K562 (cell line): ENCODE measurements at regions not wholly inside any gene's neighbourhood (a gene's known extent, or its start where the extent isn't known, plus 50 kb on each side); places are given as distances from the start of the nearest gene placed in this dataset.

Experiments
- ATAC-seq: fragments of 200-7000 bp; cut with Tn5 transposase; 3 replicates; pipeline ENCODE4 v1.9.1; 2020; ENCODE audit warnings: moderate library complexity
- BruUV-seq: library from RNA; stranded (reverse); fragments of 400-500 nt; replicated peaks from 2 replicates; lab custom pipeline; 2021; lab: Mats Ljungman, UMichigan
- CTCF ChIA-PET: fragments of 300-600 bp; formaldehyde crosslinking; extraction: SDS; loops from one replicate; lab custom pipeline; 2021; ENCODE audit warnings: low intra/inter-chr PET ratio; lab: Yijun Ruan, JAX
- POLR2A ChIA-PET: fragments of 300-600, 350-650 bp; sonication (Branson Sonifier 250); formaldehyde crosslinking; extraction: SDS; loops from one replicate; lab custom pipeline; 2021; ENCODE audit warnings: antibody characterized with exemption, inconsistent platforms; lab: Yijun Ruan, JAX
- DNase-seq, 4 experiments: peaks; one replicate each; pipeline versions ENCODE4 v3.0.0 to v3.0.0-alpha.2; 2011 to 2018; ENCODE audit warnings: low spot score in 3 of 4, mixed read lengths in 3 of 4; ENCODE audit errors: extremely low read depth in 1 of 4
- FAIRE-seq: peaks from 2 replicates; lab custom pipeline; 2011; peaks lifted over from hg19 to GRCh38; lab: Jason Lieb, UNC
- H2AFZ ChIP-seq: 2 replicates; pipeline ENCODE4 v1.6.0; 2011; ENCODE audit warnings: low read depth, low read length, control low read depth, inconsistent platforms
- H3K27ac ChIP-seq: fragments of 200-600 bp; 3 replicates; pipeline ENCODE4 v1.8.0; 2011; ENCODE audit warnings: low read depth, mild to moderate bottlenecking, control low read depth, inconsistent platforms, low read length, moderate library complexity, mixed read lengths; ENCODE audit errors: extremely low read depth
- H3K27me3 ChIP-seq, 2 experiments: fragments of 300-600 bp in 1 of 2; 2 replicates in 1 of 2; 3 replicates in 1 of 2; pipeline versions ENCODE4 v1.6.0 to v1.8.0; 2011; ENCODE audit warnings: inconsistent platforms in 2 of 2, low read length in 2 of 2, mild to moderate bottlenecking in 1 of 2, mixed read lengths in 1 of 2, moderate library complexity in 1 of 2; ENCODE audit not compliant: control insufficient read depth in 2 of 2, insufficient read depth in 2 of 2
- H3K36me3 ChIP-seq: fragments of 300-600 bp; 3 replicates; pipeline ENCODE4 v1.8.0; 2011; ENCODE audit warnings: mild to moderate bottlenecking, low read length, inconsistent platforms; ENCODE audit not compliant: control insufficient read depth, insufficient read depth
- H3K4me1 ChIP-seq, 2 experiments: fragments of 200-600 bp in 1 of 2; replicated peaks in 1 of 2; 2 replicates in 1 of 2; 3 replicates in 1 of 2; pipeline versions ENCODE4 v1.5.1 to v1.8.0; 2011; ENCODE audit warnings: inconsistent platforms in 2 of 2, low read length in 2 of 2, mild to moderate bottlenecking in 1 of 2, mixed read lengths in 1 of 2, moderate library complexity in 1 of 2; ENCODE audit not compliant: control insufficient read depth in 2 of 2, insufficient read depth in 2 of 2
- H3K4me2 ChIP-seq: 2 replicates; pipeline ENCODE4 v1.6.1; 2011; ENCODE audit warnings: low read length, control low read depth, inconsistent platforms, mixed read lengths; ENCODE audit not compliant: insufficient read depth
- H3K4me3 ChIP-seq: fragments of 200-600 bp; sonication (generic), shearing (Covaris generic); 2 replicates; pipeline ENCODE4 v1.5.1; 2016; ENCODE audit warnings: control low read depth, inconsistent platforms
- H3K79me2 ChIP-seq: fragments of 200-600 bp; 3 replicates; pipeline ENCODE4 v1.8.0; 2011; ENCODE audit warnings: low read length, inconsistent platforms; ENCODE audit not compliant: control insufficient read depth, insufficient read depth
- H3K9ac ChIP-seq, 2 experiments: 2 replicates each; pipeline versions ENCODE4 v1.6.0 to v1.6.1; 2011; ENCODE audit warnings: low read depth in 2 of 2, low read length in 2 of 2, control low read depth in 1 of 2, inconsistent platforms in 1 of 2, mild to moderate bottlenecking in 1 of 2, mixed read lengths in 1 of 2; ENCODE audit not compliant: insufficient read depth in 1 of 2
- H3K9me1 ChIP-seq: one replicate; pipeline ENCODE4 v1.6.0; 2011; ENCODE audit warnings: inconsistent platforms, mild to moderate bottlenecking, low read length, moderate library complexity; ENCODE audit not compliant: control insufficient read depth, insufficient read depth
- H3K9me3 ChIP-seq: replicated peaks from 2 replicates; pipeline ENCODE4 v1.5.1; 2011; ENCODE audit warnings: low read depth, low read length, inconsistent platforms; ENCODE audit not compliant: control insufficient read depth, insufficient read depth
- H4K20me1 ChIP-seq: replicated peaks from 2 replicates; pipeline ENCODE4 v1.6.1; 2011; ENCODE audit warnings: low read length, inconsistent platforms, mixed read lengths; ENCODE audit not compliant: control insufficient read depth, insufficient read depth
- ATF1 ChIP-seq, 2 experiments: fragments of 450-650 bp in 1 of 2; IDR thresholded peaks; 2 replicates each; pipeline ENCODE4 v1.6.1; 2016; ENCODE audit warnings: missing compliant biosample characterization in 1 of 2, missing genetic modification characterization in 1 of 2
- ESRRB ChIP-seq: fragments of 250-450 bp; sonication (Bioruptor Pico); IDR thresholded peaks from 2 replicates; pipeline ENCODE4 v1.5.0; 2020; ENCODE audit warnings: mild to moderate bottlenecking, moderate library complexity, borderline replicate concordance
- GABPA ChIP-seq: fragments of 200-800 bp; sonication (Bioruptor generic); conservative IDR thresholded peaks from 2 replicates; pipeline ENCODE4 v1.6.1; 2016; ENCODE audit warnings: low read depth, missing genetic modification characterization, missing compliant biosample characterization
- GTF2A2 ChIP-seq: IDR thresholded peaks from 2 replicates; pipeline ENCODE4 v1.6.1; 2016; ENCODE audit warnings: mild to moderate bottlenecking, missing genetic modification characterization, missing compliant biosample characterization
- KLF13 ChIP-seq: fragments of 450-650 bp; IDR thresholded peaks from 2 replicates; pipeline ENCODE4 v1.6.1; 2016; ENCODE audit warnings: missing genetic modification characterization, low read depth, mild to moderate bottlenecking, missing compliant biosample characterization, moderate library complexity, borderline replicate concordance
- NRF1 ChIP-seq, 2 experiments: fragments of 450-650 bp; IDR thresholded peaks in 1 of 2; conservative IDR thresholded peaks in 1 of 2; 2 replicates each; pipeline ENCODE4 v1.6.1; 2014; ENCODE audit warnings: mild to moderate bottlenecking in 2 of 2
- RB1 ChIP-seq: fragments of 450-650 bp; IDR thresholded peaks from 2 replicates; pipeline ENCODE4 v1.6.1; 2017; ENCODE audit warnings: low read depth, mild to moderate bottlenecking
- RBM22 ChIP-seq: fragments of 200-400 bp; formaldehyde crosslinking; IDR thresholded peaks from 2 replicates; pipeline ENCODE4 v1.6.1; 2018; ENCODE audit warnings: low read length, low read depth; ENCODE audit not compliant: poor library complexity, severe bottlenecking
- SAFB ChIP-seq: fragments of 200-400 bp; formaldehyde crosslinking; IDR thresholded peaks from 2 replicates; pipeline ENCODE4 v1.6.1; 2017; ENCODE audit warnings: low read depth, low read length, borderline replicate concordance
- ZNF318 ChIP-seq, 2 experiments: fragments of 450-650 bp; IDR thresholded peaks; 2 replicates each; pipeline ENCODE4 v1.6.1; 2016; ENCODE audit warnings: mild to moderate bottlenecking in 2 of 2, borderline replicate concordance in 1 of 2, low read depth in 1 of 2, moderate library complexity in 1 of 2
- WGBS: fragments of 100-300 bp; shearing (Covaris generic); methylation state at CpG from one replicate; pipeline ENCODE4 v1.1.6; 2016; ENCODE audit warnings: low coverage, mixed read lengths; ENCODE audit not compliant: insufficient coverage; ENCODE audit errors: missing lambda C conversion rate; 5-methylcytosine and 5-hydroxymethylcytosine counted together
- in situ Hi-C: fragments of 300-500 bp; cut with MboI; formaldehyde crosslinking; loops from 4 replicates; pipeline ENCODE4 v1.15.0; 2018; ENCODE audit warnings: inconsistent platforms, mixed read lengths
- intact Hi-C: fragments of 100-400 bp; cut with micrococcal nuclease; formaldehyde crosslinking; loops from 2 replicates; pipeline ENCODE4 v1.14.2; 2022

GRCh38 chr3:177683586-177683985 is 486.3 kb upstream of the TBL1XR1 start:
- ATAC-seq (no peak), DNase-seq (no peak), FAIRE-seq (no peak)
- Histone ChIP-seq H3K36me3 (no peaks in the 10 kb centered on the region), H2AFZ (no peak overlapping the region), H3K27ac (no peak overlapping the region), H3K9me3 (no peaks in the 10 kb centered on the region), H4K20me1 (no peaks in the 10 kb centered on the region), H3K79me2 (no peaks in the 10 kb centered on the region), H3K9me1 (no peaks in the 10 kb centered on the region), H3K9ac (no peak overlapping the region), H3K4me2 (no peak overlapping the region), H3K27me3 (no peaks in the 10 kb centered on the region), H3K4me1 (peaks cover 5 to 16% of the 10 kb centered on the region in 2 experiments; a peak in 4 of 5 replicates), H3K4me3 (no peak overlapping the region)
- CTCF ChIA-PET: no interaction called here
- in situ Hi-C loops: no loop called here
- WGBS: 43% methylated on average over 3 of the region's 3 CpGs
- no TSS peak for BruUV-seq
- intact Hi-C loops: no loop called here
- POLR2A ChIA-PET: interaction anchor here (0.7 kb wide), 1 partner anchor 11 kb away, joined by 3 read pairs; no protein-coding TSS in a partner anchor
- TF ChIP-seq ESRRB (CRISPR knock-in tag): no peak
- TF ChIP-seq ZNF318 (IDR thresholded peaks at IDR 0.05; ENCODE audit: borderline replicate concordance in 1 of 2, low read depth in 1 of 2): no peak
- TF ChIP-seq GTF2A2 (tag): no peak
- no peak for TF ChIP-seq RBM22
- no peak for TF ChIP-seq NRF1 (conservative IDR thresholded peaks at IDR 0.05 in 1 of 2, IDR thresholded peaks at IDR 0.05 in 1 of 2)
- no peak for TF ChIP-seq KLF13
- TF ChIP-seq SAFB: no peak
- TF ChIP-seq GABPA (tag): no peak
- TF ChIP-seq RB1: no peak
- TF ChIP-seq ATF1 (CRISPR knock-in tag; IDR thresholded peaks at IDR 0.05): no peak
- TF ChIP-seq ATF1 (tag; IDR thresholded peaks at IDR 0.05): no peak
